GM06990 (cell line): ENCODE measurements at regions not wholly inside any gene's neighbourhood (a gene's known extent, or its start where the extent isn't known, plus 50 kb on each side); places are given as distances from the start of the nearest gene placed in this dataset.

Source experiments
- DNase-seq: peaks from one replicate; pipeline ENCODE4 v3.0.0-alpha.2; 2011; ENCODE audit not compliant: insufficient read length; ENCODE audit errors: extremely low read depth
- H3K27me3 ChIP-seq: replicated peaks from 2 replicates; pipeline ENCODE4 v1.6.0; 2011; ENCODE audit warnings: low read length; ENCODE audit not compliant: control insufficient read depth, insufficient read depth
- H3K36me3 ChIP-seq: 2 replicates; pipeline ENCODE4 v1.5.1; 2011; ENCODE audit warnings: low read length; ENCODE audit not compliant: control insufficient read depth, insufficient read depth
- H3K4me3 ChIP-seq: replicated peaks from 2 replicates; pipeline ENCODE4 v1.5.1; 2011; ENCODE audit warnings: low read depth, mild to moderate bottlenecking, control low read depth, low read length
- CTCF ChIP-seq: IDR thresholded peaks from 2 replicates; pipeline ENCODE4 v1.5.1; 2011; ENCODE audit warnings: low read length, control low read depth, mild to moderate bottlenecking, inconsistent platforms; ENCODE audit not compliant: insufficient read depth, poor library complexity, severe bottlenecking

DNA sequence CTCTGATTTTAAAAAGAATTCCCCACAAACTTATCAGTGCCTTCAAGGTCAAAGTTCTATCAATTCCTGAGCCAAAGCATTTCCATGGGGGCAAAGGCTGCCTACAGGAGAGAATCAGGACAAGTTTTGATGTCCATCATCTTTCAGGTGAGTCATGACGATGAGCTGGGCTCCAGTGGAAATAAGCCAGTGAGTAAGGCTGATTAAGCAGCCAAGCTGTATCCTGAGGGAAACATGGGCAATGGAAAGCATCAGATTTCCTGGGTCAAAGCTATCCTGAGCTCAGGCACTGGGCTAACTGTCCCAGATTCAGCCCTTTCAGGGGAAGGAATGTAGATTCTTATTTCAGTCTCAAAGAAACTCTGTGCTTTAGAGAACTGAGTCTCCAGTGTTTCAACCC lies 377.4 kb downstream of the CD109 start:
- Histone ChIP-seq H3K4me3 (no peak overlapping the region), H3K36me3 (no peaks in the 10 kb centered on the region), H3K27me3 (no peaks in the 10 kb centered on the region)
- DNase-seq = no peak
- no peak for TF ChIP-seq CTCF

DNA sequence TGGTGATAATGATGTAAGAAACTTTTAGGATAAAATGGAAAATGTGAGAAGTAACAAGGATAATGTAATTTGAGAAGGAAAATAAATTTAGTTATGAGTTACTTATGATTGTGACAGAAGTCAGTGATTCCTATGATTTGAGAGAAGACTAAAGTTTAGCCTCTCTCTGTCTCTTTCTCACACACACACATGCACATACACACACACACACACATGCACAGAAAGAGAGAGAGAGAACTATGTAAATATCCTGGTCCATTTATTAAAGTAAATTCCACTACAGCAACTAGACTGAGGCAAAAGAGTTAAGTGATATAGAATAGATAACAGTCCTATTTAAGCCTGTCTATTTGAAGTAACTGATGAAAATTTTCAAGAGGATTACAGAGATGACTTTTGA lies 375.2 kb downstream of the CD109 start:
- TF ChIP-seq CTCF = no peak
- Histone ChIP-seq H3K36me3 (no peaks in the 10 kb centered on the region), H3K27me3 (no peaks in the 10 kb centered on the region), H3K4me3 (no peak overlapping the region)
- no peak for DNase-seq

- Histone ChIP-seq H3K27me3 (no peaks in the 10 kb centered on the region; the same call in 1 of the 2 replicates), H3K4me3 (no peak overlapping the region), H3K36me3 (no peaks in the 10 kb centered on the region)
- no peak for TF ChIP-seq CTCF
- DNase-seq = no peak
These were observed 374.7 kb downstream of the CD109 start for GRCh38 chr6:74070711-74071110.

DNA sequence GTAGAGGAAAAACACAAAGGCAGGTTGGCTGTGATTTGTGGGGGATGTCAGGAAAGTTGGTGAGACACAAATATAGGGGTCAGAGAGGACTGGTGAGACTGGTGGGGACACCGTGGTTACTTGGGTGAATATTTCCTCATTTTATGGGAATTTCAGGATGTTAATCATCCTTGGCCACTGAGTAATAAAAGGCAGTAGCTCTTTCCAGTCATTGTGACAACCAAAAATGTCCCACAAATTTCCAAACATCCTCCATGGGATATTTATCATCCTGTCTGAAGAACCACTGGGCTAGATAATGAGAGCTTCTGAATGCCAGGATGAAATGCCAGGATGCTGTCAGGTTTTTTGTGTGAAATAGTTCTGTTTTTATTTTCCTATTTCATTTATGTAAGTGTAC lies 374.1 kb downstream of the CD109 start:
- TF ChIP-seq CTCF = no peak
- no peak for DNase-seq
- Histone ChIP-seq H3K4me3 (no peak overlapping the region), H3K27me3 (no peaks in the 10 kb centered on the region; the same call in 1 of the 2 replicates), H3K36me3 (no peaks in the 10 kb centered on the region)

DNA sequence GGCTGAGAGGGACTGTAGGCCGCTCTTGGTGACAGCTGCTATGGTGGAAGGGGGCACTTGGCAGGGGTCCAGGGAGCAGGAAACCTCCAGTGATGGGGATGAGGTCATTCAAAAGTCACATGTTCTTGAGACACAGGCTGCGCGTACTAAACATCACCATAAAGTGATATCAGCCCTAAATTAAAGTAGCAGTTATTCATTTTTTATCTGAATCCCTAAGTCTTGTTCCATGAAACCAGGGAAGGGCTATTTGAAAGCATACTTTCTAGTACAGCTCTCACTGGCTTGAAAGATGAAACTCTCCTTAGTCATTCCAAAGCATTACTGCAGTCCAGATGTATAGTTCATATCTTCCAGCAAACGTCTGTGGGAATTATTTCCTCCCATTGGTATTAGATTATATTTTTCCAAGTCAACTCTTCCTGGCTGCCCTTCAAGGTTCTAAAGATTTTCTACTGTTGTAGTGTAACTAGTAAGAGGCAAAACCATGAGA lies 373.1 kb downstream of the CD109 start:
- DNase-seq = no peak

More for the DNA sequence above, 373.1 kb downstream of the CD109 start:
- TF ChIP-seq CTCF = no peak
- no peaks in the 10 kb centered on the region for H3K36me3 ChIP-seq
- H3K27me3 ChIP-seq = no peaks in the 10 kb centered on the region; the same call in 1 of the 2 replicates
- no peak overlapping the region for H3K4me3 ChIP-seq
